D341Med (cell line): ENCODE measurements at regions not wholly inside any gene's neighbourhood (a gene's known extent, or its start where the extent isn't known, plus 50 kb on each side); places are given as distances from the start of the nearest gene placed in this dataset.
"Not testable (repeated sequence)": the region's sequence is repeated elsewhere in the genome, so short reads cannot be mapped to it uniquely, and the experiment has no call there.

Source experiments
- DNase-seq: peaks from one replicate; pipeline ENCODE4 v3.0.0; 2012; ENCODE audit warnings: low spot score

GRCh38 chr4:45248106-45248505, 521.8 kb upstream of the GNPDA2 start:
- DNase-seq: not testable (repeated sequence)

- no peak for DNase-seq
These were observed 515.6 kb upstream of the GNPDA2 start for GRCh38 chr4:45241976-45242375.

DNA sequence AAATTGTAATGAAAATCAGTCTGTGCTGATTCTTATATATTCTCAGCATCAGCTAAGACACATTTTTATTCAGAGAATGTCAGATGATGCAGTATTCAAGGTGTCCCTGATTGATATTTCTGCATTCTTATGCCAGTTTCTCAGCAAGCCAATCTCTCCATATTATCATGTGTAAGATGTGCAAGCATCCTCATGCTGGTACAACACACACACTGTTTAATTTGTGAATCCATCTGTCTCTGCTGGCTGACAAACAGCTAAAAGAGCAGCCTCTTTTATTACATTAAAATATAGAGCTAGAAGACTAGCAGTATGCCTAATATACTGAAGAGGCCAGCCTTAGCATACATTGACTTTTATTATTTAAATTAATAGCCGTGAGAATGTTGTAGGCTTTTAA, 502.9 kb upstream of the GNPDA2 start:
- DNase-seq: no peak

GRCh38 chr4:45215976-45216542, 489.7 kb upstream of the GNPDA2 start:
- no peak for DNase-seq

DNA sequence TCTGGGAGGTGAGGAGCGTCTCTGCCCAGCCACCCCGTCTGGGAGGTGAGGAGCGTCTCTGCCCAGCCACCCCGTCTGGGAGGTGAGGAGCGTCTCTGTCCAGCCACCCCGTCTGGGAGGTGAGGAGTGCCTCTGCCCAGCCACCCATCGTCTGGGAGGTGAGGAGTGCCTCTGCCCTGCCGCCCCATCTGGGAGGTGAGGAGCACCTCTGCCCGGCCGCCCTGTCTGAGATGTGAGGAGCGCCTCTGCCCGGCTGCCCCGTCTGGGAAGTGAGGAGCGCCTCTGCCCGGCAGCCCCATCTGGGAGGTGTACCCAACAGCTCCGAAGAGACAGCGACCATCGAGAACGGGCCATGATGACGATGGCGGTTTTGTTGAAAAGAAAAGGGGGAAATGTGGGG, 482.1 kb upstream of the GNPDA2 start:
- DNase-seq: not testable (repeated sequence)

DNA sequence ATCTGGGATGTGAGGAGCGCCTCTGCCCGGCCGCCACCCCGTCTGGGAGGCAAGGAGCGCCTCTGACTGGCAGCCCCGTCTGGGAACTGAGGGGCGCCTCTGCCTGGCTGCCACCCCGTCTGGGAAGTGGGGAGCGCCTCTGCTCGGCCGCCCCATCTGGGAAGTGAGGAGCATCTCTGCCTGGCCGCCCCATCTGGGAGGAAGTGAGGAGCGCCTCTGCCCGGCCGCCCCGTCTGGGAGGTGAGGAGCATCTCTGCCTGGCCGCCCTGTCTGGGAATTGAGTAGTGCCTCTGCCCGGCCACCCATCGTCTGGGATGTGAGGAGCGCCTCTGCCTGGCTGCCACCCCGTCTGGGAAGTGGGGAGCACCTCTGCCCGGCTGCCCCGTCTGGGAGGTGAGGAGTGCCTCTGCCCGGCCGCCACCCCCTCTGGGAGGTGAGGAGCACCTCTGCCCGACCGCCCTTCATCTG, 481.5 kb upstream of the GNPDA2 start:
- not testable (repeated sequence) for DNase-seq

DNA sequence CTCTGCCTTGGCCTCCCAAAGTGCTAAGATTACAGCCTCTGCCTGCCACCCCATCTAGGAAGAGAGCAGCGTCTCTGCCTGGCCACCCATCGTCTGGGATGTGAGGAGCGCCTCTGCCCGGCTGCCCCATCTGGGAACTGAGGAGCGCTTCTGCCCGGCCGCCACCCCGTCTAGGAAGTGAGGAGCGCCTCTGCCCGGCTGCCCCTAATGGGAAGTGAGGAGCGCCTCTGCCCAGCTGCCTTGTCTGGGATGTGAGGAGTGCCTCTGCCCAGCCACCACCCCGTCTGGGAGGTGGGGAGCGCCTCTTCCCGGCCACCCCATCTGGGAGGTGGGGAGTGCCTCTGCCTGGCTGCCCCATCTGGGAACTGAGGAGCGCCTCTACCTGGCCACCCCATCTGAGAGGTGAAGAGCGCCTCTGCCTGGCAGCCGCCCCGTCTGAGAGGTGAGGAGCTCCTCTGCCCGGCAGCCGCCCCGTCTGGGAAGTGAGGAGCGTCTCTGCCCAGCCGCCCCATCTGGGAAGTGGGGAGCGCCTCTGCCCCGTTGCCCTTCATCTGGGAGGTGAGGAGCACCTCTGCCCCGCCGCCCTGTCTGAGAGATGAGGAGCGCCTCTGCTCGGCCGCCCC, 481.0 kb upstream of the GNPDA2 start:
- not testable (repeated sequence) for DNase-seq

DNA sequence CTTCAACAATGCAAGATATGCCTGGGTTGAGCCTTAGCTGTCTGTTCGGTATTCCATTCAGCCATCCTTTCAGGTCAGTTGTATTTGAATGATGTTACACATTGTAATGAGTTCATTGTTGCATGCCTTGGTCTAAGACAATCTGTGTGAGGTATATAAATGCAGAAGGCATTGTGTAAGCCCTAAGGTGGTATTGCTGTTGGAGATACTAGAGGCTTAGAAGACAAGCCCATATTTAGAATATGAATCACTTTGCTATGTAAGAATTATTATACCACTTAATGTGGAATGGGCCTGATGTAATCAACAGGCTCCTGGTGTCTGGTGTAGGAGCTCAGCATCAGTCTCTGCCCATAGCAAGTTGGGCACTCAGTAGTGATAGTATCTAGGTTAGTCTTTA, 473.4 kb upstream of the GNPDA2 start:
- DNase-seq: no peak

DNA sequence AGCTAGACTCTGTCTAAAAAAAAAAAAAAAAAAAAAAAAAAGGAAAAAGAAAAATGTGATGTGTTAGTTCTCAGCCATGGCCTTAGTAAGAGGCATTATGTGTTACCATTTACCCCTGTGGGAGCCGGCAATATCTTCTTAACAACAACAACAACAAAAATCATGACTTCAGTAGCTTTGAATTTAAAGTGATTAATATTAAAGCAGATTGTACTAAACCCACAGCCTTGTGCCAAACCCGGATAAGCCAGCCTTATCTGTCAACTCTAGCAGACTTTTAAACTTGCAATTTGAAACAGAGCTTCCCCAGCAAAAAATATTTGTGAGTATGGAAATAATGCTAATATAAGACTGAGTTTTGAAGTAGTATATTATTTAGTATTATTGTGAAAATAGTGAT, 462.1 kb upstream of the GNPDA2 start:
- peak; percentile 29 for DNase-seq

- no peak for DNase-seq
These were observed 459.9 kb upstream of the GNPDA2 start for GRCh38 chr4:45186249-45186648.

DNA sequence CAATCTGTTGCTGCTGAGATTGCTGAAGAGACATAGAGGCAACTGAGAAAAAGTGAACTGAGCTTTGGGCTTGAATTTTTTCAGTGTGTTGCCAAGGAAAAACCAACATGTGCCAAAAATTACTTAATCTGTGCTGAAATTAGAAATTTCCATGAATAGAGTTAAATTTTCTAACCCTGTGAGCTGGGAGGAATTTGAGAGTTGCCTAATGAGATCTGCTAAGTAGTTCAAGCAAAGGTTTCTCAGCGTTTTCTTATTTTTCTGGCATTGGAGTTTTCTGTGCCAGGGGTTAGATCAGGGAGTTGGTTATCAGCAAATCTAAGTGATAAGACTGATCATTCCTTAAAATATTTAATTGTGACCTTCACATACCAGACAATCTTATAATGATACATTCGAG, 457.5 kb upstream of the GNPDA2 start:
- DNase-seq: no peak

- no peak for DNase-seq
These were observed 446.3 kb upstream of the GNPDA2 start for GRCh38 chr4:45172636-45173035.

GRCh38 chr4:45160951-45161350, 434.6 kb upstream of the GNPDA2 start:
- DNase-seq: no peak

DNA sequence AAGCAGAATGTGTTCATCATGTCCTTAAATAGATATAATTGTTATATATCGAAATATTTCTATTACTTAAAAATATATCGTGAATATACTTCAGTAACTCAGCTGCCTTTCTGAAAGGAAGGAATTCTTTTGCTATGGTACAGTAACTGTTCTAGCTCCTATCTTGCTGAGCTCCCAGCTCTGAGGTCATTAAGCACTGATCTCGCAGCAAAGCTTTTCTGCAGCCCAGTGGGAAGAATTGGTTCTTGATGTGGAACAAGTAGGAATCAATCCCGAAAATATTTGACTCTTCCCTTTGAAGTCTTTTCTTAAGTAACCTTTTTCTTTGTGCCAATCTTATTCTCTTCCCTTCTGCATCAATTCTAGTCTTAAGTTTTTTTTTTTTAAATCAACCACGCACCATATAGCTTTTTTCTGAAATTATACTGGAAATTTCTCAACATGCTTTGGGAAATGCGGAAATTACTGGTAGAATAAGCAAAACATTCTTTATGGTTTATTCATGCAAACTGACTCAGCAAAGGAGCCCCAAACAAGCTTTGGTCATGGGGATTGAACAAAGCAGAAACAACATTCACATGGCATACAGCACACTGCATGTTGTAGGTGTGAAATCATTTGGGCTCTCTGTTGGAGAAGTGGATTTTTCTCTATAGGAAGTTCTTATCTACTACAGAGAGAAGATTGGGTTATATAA, 428.9 kb upstream of the GNPDA2 start:
- no peak for DNase-seq

GRCh38 chr4:45147866-45148265, 421.5 kb upstream of the GNPDA2 start:
- no peak for DNase-seq

DNA sequence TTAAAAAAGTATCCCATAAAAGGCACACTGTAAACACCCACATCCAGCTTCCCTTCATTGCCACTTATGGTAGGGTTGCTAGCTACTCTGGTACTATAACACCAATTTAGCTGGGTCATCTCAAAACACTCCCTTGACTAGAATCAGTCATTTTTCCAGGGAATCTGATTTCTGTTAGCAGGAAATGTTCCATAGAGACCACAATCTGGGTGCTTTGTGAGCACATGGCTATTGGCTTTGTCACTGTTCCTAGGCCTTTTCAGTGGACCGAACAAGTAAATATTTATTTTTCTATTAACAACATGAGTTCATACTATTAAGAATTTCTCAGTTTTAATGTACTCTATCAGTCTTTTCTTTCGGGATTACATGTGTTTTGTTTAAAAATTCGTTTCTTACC, 404.7 kb upstream of the GNPDA2 start:
- no peak for DNase-seq

DNA sequence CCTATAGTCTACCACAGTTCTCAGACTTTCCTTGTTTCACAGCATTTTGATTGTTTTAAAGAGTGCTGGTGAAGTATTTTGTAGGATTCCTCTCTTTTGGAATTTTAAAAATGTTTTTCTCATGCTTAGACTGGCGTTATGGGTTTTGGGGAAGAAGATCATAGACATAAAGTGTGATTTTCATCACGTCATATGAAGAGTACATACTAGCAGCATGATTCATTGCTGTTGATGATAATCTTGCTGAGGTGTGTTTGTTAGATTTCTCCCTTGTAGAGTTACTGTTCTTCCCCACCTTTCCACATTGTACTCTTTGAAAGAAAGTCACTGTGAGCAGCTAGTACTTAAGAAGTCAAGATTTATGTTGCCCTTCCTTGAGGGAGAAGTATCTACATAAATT, 396.1 kb upstream of the GNPDA2 start:
- DNase-seq: no peak

DNA sequence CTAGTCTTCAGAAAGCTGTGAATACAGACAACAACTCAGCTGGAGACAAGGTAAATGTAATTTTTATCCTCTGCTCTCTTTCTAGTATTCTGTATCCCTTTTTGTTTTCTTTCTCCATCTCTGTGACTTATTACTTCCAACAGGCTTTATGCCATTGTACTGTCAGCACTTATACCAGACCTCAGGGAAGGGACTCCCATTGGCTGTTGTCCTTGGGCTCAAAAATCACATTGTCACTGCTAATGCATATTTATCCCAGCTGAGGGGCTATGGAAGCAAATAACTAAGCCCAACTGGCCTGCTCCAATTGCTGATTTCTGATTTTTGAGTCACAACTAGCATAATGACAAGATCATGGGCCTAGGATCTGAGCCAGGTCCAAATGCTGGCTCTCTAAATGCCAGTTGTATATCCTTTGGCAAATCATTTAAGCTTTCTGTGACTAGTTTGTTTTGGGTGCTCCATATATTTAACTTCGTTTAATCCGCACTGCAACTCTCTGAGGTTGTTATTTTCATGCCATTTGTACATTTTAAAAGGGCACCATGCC, 395.1 kb upstream of the GNPDA2 start:
- no peak for DNase-seq

DNA sequence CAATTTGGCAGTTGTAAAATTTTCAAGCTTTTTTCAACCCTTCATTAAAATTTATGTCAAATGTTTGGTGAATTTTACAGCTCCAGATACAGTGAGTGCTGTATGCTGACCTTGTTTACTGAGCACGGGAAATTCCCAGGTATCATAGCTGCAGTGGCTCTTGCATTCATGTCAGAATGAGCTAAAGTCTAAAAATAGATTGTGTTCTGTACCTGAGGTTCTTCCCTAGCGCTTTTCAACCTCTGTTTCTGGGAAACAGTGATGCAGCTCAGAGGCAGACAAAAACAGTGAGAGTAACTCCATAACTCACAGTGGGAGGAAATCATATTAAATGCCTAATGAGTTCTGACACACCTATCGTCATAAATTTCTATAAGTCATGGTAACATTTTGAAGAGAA, 393.8 kb upstream of the GNPDA2 start:
- no peak for DNase-seq

DNA sequence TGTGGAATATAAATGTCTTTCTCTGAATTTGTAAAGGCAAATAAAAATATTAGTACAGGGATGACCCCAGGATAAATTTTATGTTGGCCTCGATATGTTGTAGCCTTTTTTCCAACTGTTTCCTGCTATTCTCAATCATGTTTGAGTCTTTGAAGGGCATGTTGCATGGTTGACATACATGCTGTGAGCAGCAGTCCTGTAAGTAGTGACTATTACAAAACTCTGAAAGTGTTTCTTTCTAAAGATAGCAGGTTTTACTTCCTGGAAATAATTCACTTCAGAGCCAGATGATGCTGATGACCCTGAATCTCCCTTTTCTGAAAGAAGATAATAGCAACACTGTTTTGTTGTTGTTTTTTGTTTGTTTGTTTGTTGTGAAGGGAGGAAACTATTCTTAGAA, 393.0 kb upstream of the GNPDA2 start:
- DNase-seq: no peak

DNA sequence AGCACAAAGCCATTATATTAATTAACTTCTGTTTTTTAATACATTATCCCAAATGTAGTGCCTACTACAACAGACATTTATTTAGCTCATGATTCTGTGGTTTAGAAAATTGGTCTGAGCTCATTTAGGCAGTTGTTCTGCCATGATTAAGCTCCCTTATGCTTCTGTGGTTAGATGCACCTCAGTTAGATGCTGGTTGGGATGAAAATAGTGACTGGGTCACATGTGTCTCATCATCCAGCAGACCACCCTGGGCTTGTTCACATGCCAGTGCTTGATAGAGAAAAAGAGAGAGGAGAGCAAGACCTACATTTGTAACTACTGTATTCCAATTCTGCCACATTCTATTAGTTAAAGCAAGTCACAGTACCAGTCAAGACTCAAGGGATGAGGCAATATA, 376.4 kb upstream of the GNPDA2 start:
- no peak for DNase-seq

GRCh38 chr4:45100956-45101818, 374.8 kb upstream of the GNPDA2 start:
- DNase-seq: no peak
